Prostate gland (tissue), 2 donors: ENCODE measurements at regions not wholly inside any gene's neighbourhood (a gene's known extent, or its start where the extent isn't known, plus 50 kb on each side); places are given as distances from the start of the nearest gene placed in this dataset.

ENCODE experiments used
- POLR2A ChIP-seq: fragments of 450-650 bp; IDR thresholded peaks from one replicate; pipeline ENCODE4 v1.6.1; 2016; ENCODE audit warnings: antibody characterized with exemption, mild to moderate bottlenecking
- TF ChIP-seq, protein P1 (sequence below), 4 experiments: fragments of 200-600 bp in 2 of 4; fragments of 450-650 bp in 2 of 4; sonication (generic) in 2 of 4; IDR thresholded peaks; 1 replicate in 3 of 4; 2 replicates in 1 of 4; pipeline ENCODE4 v1.5.1; 2016 to 2019; ENCODE audit warnings: antibody characterized with exemption in 4 of 4, mild to moderate bottlenecking in 2 of 4, moderate library complexity in 2 of 4

DNA sequence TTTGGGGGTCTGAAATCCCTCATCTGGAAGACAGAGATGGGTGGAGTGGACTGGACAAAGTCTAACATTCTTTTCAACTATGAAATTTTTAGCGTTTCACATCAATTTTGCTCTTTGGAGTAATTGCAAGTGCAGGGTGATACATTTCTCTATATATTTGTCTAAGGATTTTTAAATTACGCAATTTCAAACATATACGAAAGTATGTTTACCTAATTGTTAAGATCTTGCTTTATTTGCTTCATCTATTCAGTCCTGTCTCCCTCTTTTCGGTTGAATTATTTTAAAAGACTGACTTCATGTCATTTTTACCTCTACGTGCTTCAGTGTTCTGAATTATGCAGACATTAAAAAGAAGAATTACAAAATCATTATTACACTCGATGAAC, 101.9 kb upstream of the CREB5 start:
- TF ChIP-seq, protein P1, sequence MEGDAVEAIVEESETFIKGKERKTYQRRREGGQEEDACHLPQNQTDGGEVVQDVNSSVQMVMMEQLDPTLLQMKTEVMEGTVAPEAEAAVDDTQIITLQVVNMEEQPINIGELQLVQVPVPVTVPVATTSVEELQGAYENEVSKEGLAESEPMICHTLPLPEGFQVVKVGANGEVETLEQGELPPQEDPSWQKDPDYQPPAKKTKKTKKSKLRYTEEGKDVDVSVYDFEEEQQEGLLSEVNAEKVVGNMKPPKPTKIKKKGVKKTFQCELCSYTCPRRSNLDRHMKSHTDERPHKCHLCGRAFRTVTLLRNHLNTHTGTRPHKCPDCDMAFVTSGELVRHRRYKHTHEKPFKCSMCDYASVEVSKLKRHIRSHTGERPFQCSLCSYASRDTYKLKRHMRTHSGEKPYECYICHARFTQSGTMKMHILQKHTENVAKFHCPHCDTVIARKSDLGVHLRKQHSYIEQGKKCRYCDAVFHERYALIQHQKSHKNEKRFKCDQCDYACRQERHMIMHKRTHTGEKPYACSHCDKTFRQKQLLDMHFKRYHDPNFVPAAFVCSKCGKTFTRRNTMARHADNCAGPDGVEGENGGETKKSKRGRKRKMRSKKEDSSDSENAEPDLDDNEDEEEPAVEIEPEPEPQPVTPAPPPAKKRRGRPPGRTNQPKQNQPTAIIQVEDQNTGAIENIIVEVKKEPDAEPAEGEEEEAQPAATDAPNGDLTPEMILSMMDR (IDR thresholded peaks at IDR 0.05), result no peak
- no peak for TF ChIP-seq POLR2A
